OCI-LY7 (cell line): ENCODE measurements at regions not wholly inside any gene's neighbourhood (a gene's known extent, or its start where the extent isn't known, plus 50 kb on each side); places are given as distances from the start of the nearest gene placed in this dataset.

Experiments used
- EZH2phosphoT487 ChIP-seq: fragments of 200-600 bp; sonication (generic); IDR thresholded peaks from 2 replicates; pipeline ENCODE4 v1.6.1; 2018; ENCODE audit warnings: low read depth, borderline replicate concordance, mild to moderate bottlenecking, mixed run types, antibody characterized with exemption, low read length, moderate library complexity, mixed read lengths
- TF ChIP-seq, protein P1 (sequence below): fragments of 200-600 bp; sonication (generic); conservative IDR thresholded peaks from 2 replicates; pipeline ENCODE4 v1.5.1; 2014; ENCODE audit warnings: mild to moderate bottlenecking, antibody characterized with exemption, low read length, moderate library complexity, mixed read lengths

DNA sequence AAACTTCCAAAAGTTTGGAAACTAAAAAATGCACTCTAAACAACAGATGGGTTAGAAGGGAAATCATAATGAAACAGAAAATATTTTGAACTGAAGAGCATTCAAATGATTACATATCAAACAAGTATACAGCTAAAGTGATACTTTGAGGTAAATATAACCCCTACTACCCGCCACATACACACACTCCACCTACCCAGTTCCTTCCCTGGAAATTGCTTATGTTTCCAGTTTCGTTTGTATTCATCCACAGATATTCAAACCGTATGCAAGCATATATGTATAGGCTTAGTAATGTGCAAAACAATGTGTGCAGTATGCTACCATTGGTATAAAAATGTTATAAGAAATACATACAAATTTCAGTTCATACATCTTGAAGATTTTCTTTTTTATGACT, 95.5 kb downstream of the SMIM20 start:
- TF ChIP-seq, protein P1, sequence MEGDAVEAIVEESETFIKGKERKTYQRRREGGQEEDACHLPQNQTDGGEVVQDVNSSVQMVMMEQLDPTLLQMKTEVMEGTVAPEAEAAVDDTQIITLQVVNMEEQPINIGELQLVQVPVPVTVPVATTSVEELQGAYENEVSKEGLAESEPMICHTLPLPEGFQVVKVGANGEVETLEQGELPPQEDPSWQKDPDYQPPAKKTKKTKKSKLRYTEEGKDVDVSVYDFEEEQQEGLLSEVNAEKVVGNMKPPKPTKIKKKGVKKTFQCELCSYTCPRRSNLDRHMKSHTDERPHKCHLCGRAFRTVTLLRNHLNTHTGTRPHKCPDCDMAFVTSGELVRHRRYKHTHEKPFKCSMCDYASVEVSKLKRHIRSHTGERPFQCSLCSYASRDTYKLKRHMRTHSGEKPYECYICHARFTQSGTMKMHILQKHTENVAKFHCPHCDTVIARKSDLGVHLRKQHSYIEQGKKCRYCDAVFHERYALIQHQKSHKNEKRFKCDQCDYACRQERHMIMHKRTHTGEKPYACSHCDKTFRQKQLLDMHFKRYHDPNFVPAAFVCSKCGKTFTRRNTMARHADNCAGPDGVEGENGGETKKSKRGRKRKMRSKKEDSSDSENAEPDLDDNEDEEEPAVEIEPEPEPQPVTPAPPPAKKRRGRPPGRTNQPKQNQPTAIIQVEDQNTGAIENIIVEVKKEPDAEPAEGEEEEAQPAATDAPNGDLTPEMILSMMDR, result no peak
- TF ChIP-seq EZH2phosphoT487, result no peak
